ENCODE measurements at regions not wholly inside any gene's neighbourhood (a gene's known extent, or its start where the extent isn't known, plus 50 kb on each side); places are given as distances from the start of the nearest gene placed in this dataset.

GRCh38 chr1:203406446-203407045 lies 55.6 kb upstream of the FMOD start:
- TF ChIP-seq EZH2 (IDR thresholded peaks at IDR 0.05; ENCODE audit: low read length, unreplicated experiment) (no peak), CTCF (conservative IDR thresholded peaks at IDR 0.05; ENCODE audit: low read depth, low read length) (no peak)
